ENCODE measurements at regions not wholly inside any gene's neighbourhood (a gene's known extent, or its start where the extent isn't known, plus 50 kb on each side); places are given as distances from the start of the nearest gene placed in this dataset.

GRCh38 chr19:56983804-56984203, 136.0 kb upstream of the USP29 start:
- no peak for DNase-seq
- Histone ChIP-seq H3K4me3 (no peak overlapping the region), H3K4me1 (no peaks in the 10 kb centered on the region), H3K27ac (no peak overlapping the region), H3K9me3 (peaks cover 0 to 98% (median 81%) of the 10 kb centered on the region in 8 donors), H3K36me3 (no peaks in the 10 kb centered on the region), H3K27me3 (replicated peaks in 1 of 7) (peaks cover 0 to 11% (median 0%) of the 10 kb centered on the region in 7 donors)
- TF ChIP-seq CTCF (IDR thresholded peaks at IDR 0.05 in 8 of 11, conservative IDR thresholded peaks at IDR 0.05 in 3 of 11) = no peak
- no peak for TF ChIP-seq POLR2A (IDR thresholded peaks at IDR 0.05)
- TF ChIP-seq POLR2AphosphoS5 (IDR thresholded peaks at IDR 0.05) = no peak
- intact Hi-C loops (cut with DNase I; ENCODE audit: low total_unique reads) = no loop called here
- WGBS, 5 donors = 86 to 92% (median 91%) methylated on average over 3 of the region's 3 CpGs

- Histone ChIP-seq H3K27ac (no peak overlapping the region), H3K9me3 (peaks cover 0 to 98% (median 77%) of the 10 kb centered on the region in 8 donors), H3K27me3 (replicated peaks in 1 of 7) (peaks cover 0 to 7% (median 0%) of the 10 kb centered on the region in 7 donors), H3K4me3 (no peak overlapping the region), H3K36me3 (no peaks in the 10 kb centered on the region), H3K4me1 (no peaks in the 10 kb centered on the region)
- DNase-seq = no peak
- TF ChIP-seq POLR2A (IDR thresholded peaks at IDR 0.05) = no peak
- intact Hi-C loops (cut with DNase I; ENCODE audit: low total_unique reads) = no loop called here
- 66 to 76% (median 69%) methylated on average over 9 of the region's 9 CpGs for WGBS, 5 donors
Measured at GRCh38 chr19:56986386-56986785, 133.4 kb upstream of the USP29 start.

GRCh38 chr19:56987184-56987583, 132.6 kb upstream of the USP29 start:
- Histone ChIP-seq H3K27me3 (replicated peaks in 1 of 7) (peaks cover 0 to 7% (median 0%) of the 10 kb centered on the region in 7 donors), H3K36me3 (no peaks in the 10 kb centered on the region), H3K9me3 (peaks cover 0 to 98% (median 77%) of the 10 kb centered on the region in 8 donors), H3K4me3 (no peak overlapping the region), H3K27ac (no peak overlapping the region), H3K4me1 (no peaks in the 10 kb centered on the region)
- DNase-seq = no peak
- WGBS, 5 donors = 74 to 81% (median 78%) methylated on average over 15 of the region's 15 CpGs
- TF ChIP-seq POLR2AphosphoS5 (IDR thresholded peaks at IDR 0.05) = no peak
- no peak for TF ChIP-seq CTCF (IDR thresholded peaks at IDR 0.05 in 8 of 11, conservative IDR thresholded peaks at IDR 0.05 in 3 of 11)
- TF ChIP-seq POLR2A (IDR thresholded peaks at IDR 0.05) = no peak
- intact Hi-C loops (cut with DNase I; ENCODE audit: low total_unique reads) = no loop called here

GRCh38 chr19:56988299-56988698, 131.5 kb upstream of the USP29 start:
- H3K9me3 ChIP-seq = peaks cover 0 to 98% (median 76%) of the 10 kb centered on the region in 8 donors

More at GRCh38 chr19:56988299-56988698, 131.5 kb upstream of the USP29 start:
- intact Hi-C loops (cut with DNase I; ENCODE audit: low total_unique reads) = no loop called here
- DNase-seq = no peak
- no peak for TF ChIP-seq POLR2A (IDR thresholded peaks at IDR 0.05)
- no peak for TF ChIP-seq POLR2AphosphoS5 (IDR thresholded peaks at IDR 0.05)
- TF ChIP-seq CTCF (IDR thresholded peaks at IDR 0.05 in 8 of 11, conservative IDR thresholded peaks at IDR 0.05 in 3 of 11) = no peak
- 35 to 47% (median 39%) methylated on average over 5 of the region's 5 CpGs for WGBS, 5 donors
- no peak overlapping the region for H3K4me3 ChIP-seq
- no peaks in the 10 kb centered on the region for H3K4me1 ChIP-seq
- no peak overlapping the region for H3K27ac ChIP-seq
- no peaks in the 10 kb centered on the region for H3K36me3 ChIP-seq
- H3K27me3 ChIP-seq (replicated peaks in 1 of 7) = peaks cover 0 to 7% (median 0%) of the 10 kb centered on the region in 7 donors

Data from spleen (tissue), 11 donors.